ENCODE measurements at regions not wholly inside any gene's neighbourhood (a gene's known extent, or its start where the extent isn't known, plus 50 kb on each side); places are given as distances from the start of the nearest gene placed in this dataset.

DNA sequence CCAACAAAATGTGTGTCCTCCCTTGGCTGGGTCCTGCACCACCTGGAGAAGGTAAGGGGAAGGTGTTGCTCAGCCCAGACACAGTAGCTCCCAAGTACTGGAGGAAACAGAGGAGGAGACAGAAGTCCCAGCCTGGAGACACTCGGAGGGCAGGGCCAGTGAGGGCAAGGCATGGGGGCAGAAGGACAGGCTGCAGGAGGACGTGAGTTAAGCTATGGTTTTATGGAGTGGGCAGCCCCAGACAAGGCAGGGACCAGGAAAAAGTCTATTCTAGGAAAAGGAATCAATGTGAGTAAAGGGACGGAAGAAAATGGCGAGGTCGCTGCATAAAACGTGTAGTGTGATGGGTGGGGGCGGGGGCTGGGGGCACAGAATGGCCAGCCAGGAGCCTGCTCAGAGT is 210.1 kb upstream of the DIO3 start:
- intact Hi-C loops (cut with DNase I), result no loop called here
- ATAC-seq (no peak), DNase-seq (ENCODE audit: missing footprints) (no peak)

GRCh38 chr14:101351769-101352168 is 209.5 kb upstream of the DIO3 start:
- no peak for DNase-seq (ENCODE audit: missing footprints)
- intact Hi-C loops (cut with DNase I), result no loop called here
- no peak for ATAC-seq

GRCh38 chr14:101352567-101352966 is 208.7 kb upstream of the DIO3 start:
- intact Hi-C loops (cut with DNase I), result no loop called here
- no peak for DNase-seq (ENCODE audit: missing footprints)
- ATAC-seq, result no peak

GRCh38 chr14:101353422-101353821 is 207.9 kb upstream of the DIO3 start:
- ATAC-seq (no peak), DNase-seq (ENCODE audit: missing footprints) (no peak)
- intact Hi-C loops (cut with DNase I), result no loop called here

GRCh38 chr14:101354726-101355125 is 206.6 kb upstream of the DIO3 start:
- intact Hi-C loops (cut with DNase I), result no loop called here
- no peak for DNase-seq (ENCODE audit: missing footprints)

GRCh38 chr14:101355284-101355683 is 206.0 kb upstream of the DIO3 start:
- DNase-seq (ENCODE audit: missing footprints), result no peak
- ATAC-seq, result no peak
- intact Hi-C loops (cut with DNase I), result no loop called here

More at GRCh38 chr14:101354726-101355125, 206.6 kb upstream of the DIO3 start:
- ATAC-seq, result no peak

DNA sequence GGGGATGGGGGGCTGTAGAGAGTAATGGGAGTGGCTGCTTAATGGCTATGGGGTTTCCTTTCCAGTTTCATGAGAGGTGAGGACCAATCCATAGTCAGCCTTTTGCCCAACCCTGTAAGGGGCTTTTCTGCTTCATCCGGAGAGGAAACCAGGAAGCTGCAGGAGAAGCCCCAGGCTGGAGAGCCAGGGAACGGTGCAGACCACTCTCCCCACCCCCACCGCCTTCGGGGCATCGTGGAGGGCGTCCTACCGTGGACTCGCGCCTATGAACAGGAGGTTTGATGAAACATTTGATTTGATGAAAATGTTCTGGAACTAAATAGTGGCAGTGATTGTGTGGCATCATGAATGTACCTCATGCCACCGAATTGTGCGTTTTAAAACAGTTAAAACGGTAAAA is 204.3 kb upstream of the DIO3 start:
- intact Hi-C loops (cut with DNase I), result no loop called here
- no peak for ATAC-seq
- DNase-seq (ENCODE audit: missing footprints), result no peak

GRCh38 chr14:101357559-101358319 is 203.6 kb upstream of the DIO3 start:
- no peak for ATAC-seq
- intact Hi-C loops (cut with DNase I), result no loop called here
- DNase-seq (ENCODE audit: missing footprints), result no peak

DNA sequence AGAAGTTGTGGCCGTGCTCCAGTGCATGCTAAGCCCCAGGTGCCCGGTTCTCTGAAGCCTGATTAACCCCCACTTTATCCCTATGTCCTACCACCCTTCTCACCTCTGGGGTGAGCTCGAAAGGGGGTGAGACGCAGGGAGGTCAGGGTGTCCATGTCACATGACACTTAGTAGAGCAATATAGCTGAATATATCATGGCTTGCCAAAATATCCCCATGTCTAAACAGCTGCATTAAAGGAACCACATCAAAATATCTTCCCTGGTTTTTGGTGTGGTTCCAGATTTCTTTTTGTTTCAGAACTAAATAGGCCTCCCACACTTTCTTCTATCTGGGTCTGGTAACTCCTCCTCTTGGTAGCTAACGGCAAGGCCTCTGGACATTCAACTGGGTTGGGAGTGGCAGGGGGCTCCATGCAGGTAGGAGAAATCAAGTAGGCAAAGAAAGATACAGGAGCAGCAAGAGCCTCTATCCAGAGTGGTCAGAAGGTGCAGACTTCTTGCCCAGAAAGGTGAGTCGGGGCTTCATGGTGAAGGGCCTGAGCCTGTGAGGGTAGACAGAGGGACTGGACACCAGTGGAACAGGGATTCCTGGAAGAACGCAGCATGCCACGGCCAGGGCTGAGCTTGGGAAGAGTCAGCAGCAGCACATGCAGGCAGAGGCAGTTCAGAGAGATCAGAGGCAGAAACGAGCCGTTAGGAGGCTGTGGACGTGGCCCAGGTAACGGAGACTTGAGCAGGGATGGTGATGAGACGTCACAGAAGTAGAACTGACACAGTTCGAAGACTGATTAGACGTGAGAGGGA is 202.8 kb upstream of the DIO3 start:
- intact Hi-C loops (cut with DNase I), result no loop called here

DNA sequence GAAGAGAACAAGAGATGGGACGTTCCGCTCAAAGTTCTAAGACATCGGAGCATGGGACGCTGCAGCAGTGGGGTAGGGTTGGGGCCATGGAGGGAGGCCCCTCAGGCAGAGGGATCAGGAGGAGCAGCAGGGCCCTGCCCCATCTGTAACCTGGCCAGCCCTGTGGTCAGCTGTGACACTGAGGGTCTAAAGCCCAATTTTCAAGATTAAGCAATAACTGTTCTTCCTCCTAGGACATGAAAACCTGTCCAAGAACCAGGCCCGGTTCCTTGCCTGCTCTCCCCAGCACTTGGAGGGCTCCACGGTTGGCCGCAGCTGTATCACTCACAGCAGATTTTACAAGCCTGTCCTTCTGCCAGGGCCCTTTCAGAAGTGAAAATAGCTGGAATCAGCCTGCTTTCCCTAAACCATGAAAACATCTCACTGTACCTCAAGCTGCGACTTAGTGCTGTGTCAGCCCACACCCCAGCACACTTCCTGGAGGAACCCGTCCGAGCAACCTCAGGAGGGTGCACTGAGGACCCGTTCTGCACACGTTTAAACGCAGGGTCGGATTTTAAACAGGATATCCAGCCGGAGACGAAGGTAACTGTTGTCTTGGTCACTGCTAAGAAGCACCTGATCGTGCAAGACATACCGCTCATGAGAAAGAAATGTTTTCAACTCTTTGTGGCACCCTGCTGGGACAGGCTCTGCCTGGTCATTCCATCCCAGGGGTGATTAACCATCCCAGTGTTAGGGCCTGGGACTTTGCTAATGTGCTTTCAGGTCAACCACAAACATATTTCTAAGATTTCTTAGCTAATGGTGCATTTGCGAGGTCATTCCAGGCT is 201.9 kb upstream of the DIO3 start:
- intact Hi-C loops (cut with DNase I), result no loop called here
- ATAC-seq (peak; percentile 86), DNase-seq (ENCODE audit: missing footprints) (peak; percentile 80)

More for the DNA sequence above, 202.8 kb upstream of the DIO3 start:
- ATAC-seq (no peak), DNase-seq (ENCODE audit: missing footprints) (no peak)

DNA sequence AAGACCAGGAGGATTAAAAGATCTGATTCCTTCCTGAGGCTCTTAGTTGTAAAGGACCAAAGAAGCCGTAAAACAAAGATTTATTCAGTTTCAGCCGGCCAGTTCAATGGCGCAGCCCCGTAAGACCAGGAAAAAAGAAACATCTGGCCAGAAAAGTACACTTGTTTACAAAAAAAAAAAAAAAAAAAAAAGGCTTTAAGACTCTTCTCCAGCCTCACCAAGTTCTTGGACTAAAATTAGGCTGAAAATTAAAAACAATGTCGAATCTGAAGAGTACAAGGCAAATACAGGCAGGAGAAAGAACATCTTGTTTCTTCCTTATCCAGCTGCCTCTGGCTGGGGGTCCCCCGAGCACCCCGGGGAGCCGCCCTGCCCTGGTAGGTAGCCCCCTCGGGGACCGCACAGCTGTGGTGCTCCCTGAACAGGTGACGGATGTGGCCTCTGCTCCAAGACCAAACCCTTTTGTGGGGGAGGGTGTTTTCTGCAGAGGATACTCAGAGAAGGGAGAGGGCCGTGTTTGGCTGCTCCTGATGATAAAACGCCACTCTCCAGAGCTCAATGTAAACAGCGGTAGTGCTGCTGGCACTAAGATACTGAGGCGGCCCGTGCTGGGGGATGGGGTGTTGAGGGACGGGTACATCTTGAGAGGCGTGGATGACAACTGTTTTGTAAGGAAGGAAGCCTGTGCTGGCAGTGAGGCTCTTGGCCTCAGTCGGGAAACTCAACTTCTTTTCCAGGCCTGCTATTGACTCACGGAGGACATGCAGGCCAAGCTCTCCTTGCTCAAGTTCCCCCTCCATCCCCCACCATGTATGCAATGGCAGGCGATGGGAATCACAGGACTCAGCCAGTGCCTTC is 201.0 kb upstream of the DIO3 start:
- ATAC-seq (peak; percentile 73), DNase-seq (ENCODE audit: missing footprints) (no peak)
- intact Hi-C loops (cut with DNase I), result no loop called here

DNA sequence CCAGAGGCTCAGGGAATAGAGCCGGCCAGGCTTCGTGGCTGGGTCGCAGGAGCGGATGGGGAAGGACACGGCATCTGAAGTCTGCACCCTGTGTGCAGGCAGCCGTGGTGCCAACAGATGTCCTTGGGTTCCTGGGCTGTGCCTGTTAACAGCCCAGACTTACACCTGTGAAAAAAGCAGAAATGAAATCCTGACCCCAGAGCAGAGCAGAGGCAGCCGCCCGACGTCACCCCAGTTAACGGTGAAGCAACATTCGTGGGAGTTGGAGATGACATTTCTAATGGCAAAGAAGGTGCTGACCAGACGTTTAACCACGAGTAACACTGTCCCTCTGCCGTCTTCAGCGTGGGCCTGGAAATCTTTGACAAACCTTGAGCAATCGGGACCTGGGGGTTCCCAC is 200.3 kb upstream of the DIO3 start:
- intact Hi-C loops (cut with DNase I), result no loop called here
- DNase-seq (ENCODE audit: missing footprints) (no peak), ATAC-seq (no peak)

- ATAC-seq, result no peak
- no peak for DNase-seq (ENCODE audit: missing footprints)
- intact Hi-C loops (cut with DNase I), result no loop called here
Measured at GRCh38 chr14:101361451-101362433, 199.6 kb upstream of the DIO3 start.

DNA sequence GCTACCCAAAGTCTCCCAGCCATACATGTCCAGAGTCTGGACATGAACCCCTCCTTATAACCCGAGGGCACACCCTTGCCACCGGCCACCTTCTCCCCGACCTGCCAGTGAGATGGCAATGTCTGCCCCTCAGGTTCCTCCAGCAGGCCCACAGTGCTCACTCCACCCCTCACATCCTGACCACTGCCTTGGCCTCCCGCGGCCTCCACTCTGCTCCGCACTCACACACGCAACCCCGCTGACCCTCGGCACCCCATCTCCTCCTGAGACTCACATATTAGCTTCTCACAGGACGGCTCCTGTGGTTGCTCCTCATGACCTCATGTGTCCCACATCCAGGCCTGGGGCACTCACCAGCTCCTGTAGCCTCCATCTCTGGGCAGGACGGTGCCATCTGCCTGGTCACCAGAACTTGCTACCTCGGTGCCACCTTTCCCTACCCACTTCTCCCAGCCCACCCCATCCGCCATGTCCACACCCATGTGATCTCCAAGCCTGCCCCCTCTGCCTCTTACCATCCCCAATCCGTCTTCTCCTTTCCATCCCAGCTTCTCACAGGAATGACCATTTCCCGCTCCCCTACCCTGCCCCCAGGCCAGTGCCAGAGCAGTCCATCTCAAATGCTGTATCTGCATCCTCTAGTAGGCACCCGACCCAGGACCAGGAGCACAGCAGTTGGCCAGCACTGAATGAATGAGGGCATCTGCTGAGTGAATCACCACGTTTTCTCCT is 198.6 kb upstream of the DIO3 start:
- DNase-seq (ENCODE audit: missing footprints), result no peak
- no peak for ATAC-seq
- intact Hi-C loops (cut with DNase I), result no loop called here

GRCh38 chr14:101363261-101363555 is 198.1 kb upstream of the DIO3 start:
- DNase-seq (ENCODE audit: missing footprints), result no peak
- no peak for ATAC-seq
- intact Hi-C loops (cut with DNase I), result no loop called here

DNA sequence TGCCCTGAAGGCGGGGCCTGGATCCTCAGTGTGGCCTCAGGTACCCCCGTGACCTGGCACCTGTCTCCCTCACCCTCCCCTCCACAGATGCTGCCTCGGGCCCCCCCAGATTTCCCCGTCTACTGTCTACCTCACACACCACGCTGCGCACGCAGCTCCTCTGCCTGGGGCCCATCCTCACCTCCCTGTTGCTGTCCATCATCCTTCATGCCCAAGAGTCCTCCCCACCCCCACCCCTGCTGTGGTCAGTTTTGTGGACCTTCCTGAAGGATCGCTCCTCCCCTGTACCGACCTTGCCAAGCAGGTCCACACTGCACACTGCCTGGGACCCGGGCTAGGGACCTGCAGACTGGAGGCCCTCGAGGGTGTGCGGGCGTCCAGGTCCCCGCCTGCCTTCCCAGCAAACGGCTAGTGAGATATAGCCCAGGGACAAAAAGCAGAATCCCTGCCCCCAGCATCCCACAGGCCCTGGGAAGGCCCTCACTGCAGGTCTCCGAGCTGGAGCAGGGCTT is 197.4 kb upstream of the DIO3 start:
- ATAC-seq (no peak), DNase-seq (ENCODE audit: missing footprints) (no peak)
- intact Hi-C loops (cut with DNase I), result no loop called here

All from Right ventricle myocardium inferior (tissue), 1 donor.